ENCODE measurements at regions not wholly inside any gene's neighbourhood (a gene's known extent, or its start where the extent isn't known, plus 50 kb on each side); places are given as distances from the start of the nearest gene placed in this dataset.

DNA sequence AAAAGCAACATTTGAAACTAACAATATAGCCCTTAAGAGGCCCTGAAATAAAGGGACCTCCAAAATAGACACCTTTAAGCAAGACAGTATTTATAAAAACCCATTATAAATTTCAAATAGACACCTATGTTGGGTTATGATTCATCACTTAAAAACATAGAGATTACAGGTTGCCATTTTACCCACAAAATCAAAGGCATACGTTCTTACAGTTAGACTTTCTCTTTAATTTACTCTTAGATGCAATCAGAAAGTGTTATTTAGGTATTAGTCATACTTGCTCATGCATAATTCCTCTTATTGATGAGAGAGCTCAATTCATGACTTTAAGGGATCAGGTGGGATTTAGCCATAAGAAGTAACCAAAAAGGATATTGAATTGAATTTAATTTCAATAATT is 51.5 kb upstream of the TMEM200A start:
- ChIA-PET POLR2A (no interaction called here), CTCF (interaction anchor here (1.0 to 2.2 kb wide), 4 partner anchors 8 to 384 kb away, joined by 4 to 13 read pairs (median 9); no protein-coding TSS in a partner anchor)
- TF ChIP-seq CREB1 (CRISPR knock-in tag; IDR thresholded peaks at IDR 0.05) (no peak), ATF3 (CRISPR knock-in tag; conservative IDR thresholded peaks at IDR 0.05) (no peak), FOXP1 (CRISPR knock-in tag; IDR thresholded peaks at IDR 0.05; ENCODE audit: borderline replicate concordance) (no peak), TEAD4 (CRISPR knock-in tag; IDR thresholded peaks at IDR 0.05) (no peak), CREM (CRISPR knock-in tag; IDR thresholded peaks at IDR 0.05) (no peak), E2F4 (CRISPR knock-in tag; IDR thresholded peaks at IDR 0.05; ENCODE audit: borderline replicate concordance, low read depth) (no peak), TCF7 (CRISPR knock-in tag; IDR thresholded peaks at IDR 0.05; ENCODE audit: low read depth) (no peak), ZBTB21 (CRISPR knock-in tag; IDR thresholded peaks at IDR 0.05; ENCODE audit: borderline replicate concordance) (no peak), ATF1 (CRISPR knock-in tag; IDR thresholded peaks at IDR 0.05) (no peak)
- TF ChIP-seq, protein P1, sequence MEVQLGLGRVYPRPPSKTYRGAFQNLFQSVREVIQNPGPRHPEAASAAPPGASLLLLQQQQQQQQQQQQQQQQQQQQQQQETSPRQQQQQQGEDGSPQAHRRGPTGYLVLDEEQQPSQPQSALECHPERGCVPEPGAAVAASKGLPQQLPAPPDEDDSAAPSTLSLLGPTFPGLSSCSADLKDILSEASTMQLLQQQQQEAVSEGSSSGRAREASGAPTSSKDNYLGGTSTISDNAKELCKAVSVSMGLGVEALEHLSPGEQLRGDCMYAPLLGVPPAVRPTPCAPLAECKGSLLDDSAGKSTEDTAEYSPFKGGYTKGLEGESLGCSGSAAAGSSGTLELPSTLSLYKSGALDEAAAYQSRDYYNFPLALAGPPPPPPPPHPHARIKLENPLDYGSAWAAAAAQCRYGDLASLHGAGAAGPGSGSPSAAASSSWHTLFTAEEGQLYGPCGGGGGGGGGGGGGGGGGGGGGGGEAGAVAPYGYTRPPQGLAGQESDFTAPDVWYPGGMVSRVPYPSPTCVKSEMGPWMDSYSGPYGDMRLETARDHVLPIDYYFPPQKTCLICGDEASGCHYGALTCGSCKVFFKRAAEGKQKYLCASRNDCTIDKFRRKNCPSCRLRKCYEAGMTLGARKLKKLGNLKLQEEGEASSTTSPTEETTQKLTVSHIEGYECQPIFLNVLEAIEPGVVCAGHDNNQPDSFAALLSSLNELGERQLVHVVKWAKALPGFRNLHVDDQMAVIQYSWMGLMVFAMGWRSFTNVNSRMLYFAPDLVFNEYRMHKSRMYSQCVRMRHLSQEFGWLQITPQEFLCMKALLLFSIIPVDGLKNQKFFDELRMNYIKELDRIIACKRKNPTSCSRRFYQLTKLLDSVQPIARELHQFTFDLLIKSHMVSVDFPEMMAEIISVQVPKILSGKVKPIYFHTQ (CRISPR knock-in tag; IDR thresholded peaks at IDR 0.05) = no peak
- TF ChIP-seq, protein P2, sequence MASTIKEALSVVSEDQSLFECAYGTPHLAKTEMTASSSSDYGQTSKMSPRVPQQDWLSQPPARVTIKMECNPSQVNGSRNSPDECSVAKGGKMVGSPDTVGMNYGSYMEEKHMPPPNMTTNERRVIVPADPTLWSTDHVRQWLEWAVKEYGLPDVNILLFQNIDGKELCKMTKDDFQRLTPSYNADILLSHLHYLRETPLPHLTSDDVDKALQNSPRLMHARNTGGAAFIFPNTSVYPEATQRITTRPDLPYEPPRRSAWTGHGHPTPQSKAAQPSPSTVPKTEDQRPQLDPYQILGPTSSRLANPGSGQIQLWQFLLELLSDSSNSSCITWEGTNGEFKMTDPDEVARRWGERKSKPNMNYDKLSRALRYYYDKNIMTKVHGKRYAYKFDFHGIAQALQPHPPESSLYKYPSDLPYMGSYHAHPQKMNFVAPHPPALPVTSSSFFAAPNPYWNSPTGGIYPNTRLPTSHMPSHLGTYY (CRISPR knock-in tag; IDR thresholded peaks at IDR 0.05) = no peak
- TF ChIP-seq, protein P3, sequence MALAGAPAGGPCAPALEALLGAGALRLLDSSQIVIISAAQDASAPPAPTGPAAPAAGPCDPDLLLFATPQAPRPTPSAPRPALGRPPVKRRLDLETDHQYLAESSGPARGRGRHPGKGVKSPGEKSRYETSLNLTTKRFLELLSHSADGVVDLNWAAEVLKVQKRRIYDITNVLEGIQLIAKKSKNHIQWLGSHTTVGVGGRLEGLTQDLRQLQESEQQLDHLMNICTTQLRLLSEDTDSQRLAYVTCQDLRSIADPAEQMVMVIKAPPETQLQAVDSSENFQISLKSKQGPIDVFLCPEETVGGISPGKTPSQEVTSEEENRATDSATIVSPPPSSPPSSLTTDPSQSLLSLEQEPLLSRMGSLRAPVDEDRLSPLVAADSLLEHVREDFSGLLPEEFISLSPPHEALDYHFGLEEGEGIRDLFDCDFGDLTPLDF (CRISPR knock-in tag; IDR thresholded peaks at IDR 0.05) = no peak
- no peaks in the 10 kb centered on the region for H3K9me3 Mint-ChIP-seq
- ATAC-seq = no peak
- no peak for DNase-seq (ENCODE audit: low spot score)
- no peaks in the 10 kb centered on the region for H3K27me3 Mint-ChIP-seq (ENCODE audit: low read depth)
- no peaks in the 10 kb centered on the region for H3K4me1 Mint-ChIP-seq
- H3K36me3 Mint-ChIP-seq = no peaks in the 10 kb centered on the region
- no peak overlapping the region for H3K27ac Mint-ChIP-seq
- no peak overlapping the region for H3K4me3 Mint-ChIP-seq

DNA sequence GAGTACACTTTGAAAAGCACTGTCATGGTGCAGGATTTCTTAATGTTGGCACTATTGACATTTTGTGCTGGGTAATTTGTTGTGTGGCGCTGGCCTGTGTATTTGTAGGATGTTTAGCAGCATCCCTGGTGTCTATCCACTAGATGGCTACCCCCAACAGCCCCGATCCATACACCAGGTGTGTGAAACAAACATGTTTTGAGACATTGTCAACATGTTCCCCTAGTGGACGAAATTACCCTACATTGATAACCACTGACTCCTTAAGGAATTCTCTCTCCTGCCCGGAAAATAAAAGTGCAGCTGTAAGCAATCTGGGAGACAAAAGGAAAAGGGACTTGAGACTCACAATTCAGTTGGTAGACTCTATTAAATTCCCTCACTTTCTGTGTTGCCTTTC is 52.6 kb upstream of the TMEM200A start:
- H3K27me3 Mint-ChIP-seq (ENCODE audit: low read depth) = no peaks in the 10 kb centered on the region
- no peak overlapping the region for H3K27ac Mint-ChIP-seq
- DNase-seq (ENCODE audit: low spot score) (no peak), ATAC-seq (peak; percentile 78)
- H3K36me3 Mint-ChIP-seq = no peaks in the 10 kb centered on the region
- no peaks in the 10 kb centered on the region for H3K9me3 Mint-ChIP-seq
- CTCF ChIA-PET = interaction anchor here (0.7 to 2.2 kb wide), 7 partner anchors 9 to 385 kb away, joined by 3 to 13 read pairs (median 4); no protein-coding TSS in a partner anchor
- no peaks in the 10 kb centered on the region for H3K4me1 Mint-ChIP-seq
- no peak overlapping the region for H3K4me3 Mint-ChIP-seq
- POLR2A ChIA-PET = no interaction called here
- TF ChIP-seq NR3C1 (CRISPR knock-in tag; conservative IDR thresholded peaks at IDR 0.05; ENCODE audit: low read depth) (no peak), RELA (CRISPR knock-in tag; IDR thresholded peaks at IDR 0.05; ENCODE audit: borderline replicate concordance) (no peak), E2F4 (CRISPR knock-in tag; IDR thresholded peaks at IDR 0.05; ENCODE audit: borderline replicate concordance, low read depth) (no peak), HMGXB4 (CRISPR knock-in tag; IDR thresholded peaks at IDR 0.05) (no peak), MXD4 (CRISPR knock-in tag; IDR thresholded peaks at IDR 0.05; ENCODE audit: borderline replicate concordance) (no peak), ZNF281 (CRISPR knock-in tag; IDR thresholded peaks at IDR 0.05) (no peak)
- TF ChIP-seq, protein P4, sequence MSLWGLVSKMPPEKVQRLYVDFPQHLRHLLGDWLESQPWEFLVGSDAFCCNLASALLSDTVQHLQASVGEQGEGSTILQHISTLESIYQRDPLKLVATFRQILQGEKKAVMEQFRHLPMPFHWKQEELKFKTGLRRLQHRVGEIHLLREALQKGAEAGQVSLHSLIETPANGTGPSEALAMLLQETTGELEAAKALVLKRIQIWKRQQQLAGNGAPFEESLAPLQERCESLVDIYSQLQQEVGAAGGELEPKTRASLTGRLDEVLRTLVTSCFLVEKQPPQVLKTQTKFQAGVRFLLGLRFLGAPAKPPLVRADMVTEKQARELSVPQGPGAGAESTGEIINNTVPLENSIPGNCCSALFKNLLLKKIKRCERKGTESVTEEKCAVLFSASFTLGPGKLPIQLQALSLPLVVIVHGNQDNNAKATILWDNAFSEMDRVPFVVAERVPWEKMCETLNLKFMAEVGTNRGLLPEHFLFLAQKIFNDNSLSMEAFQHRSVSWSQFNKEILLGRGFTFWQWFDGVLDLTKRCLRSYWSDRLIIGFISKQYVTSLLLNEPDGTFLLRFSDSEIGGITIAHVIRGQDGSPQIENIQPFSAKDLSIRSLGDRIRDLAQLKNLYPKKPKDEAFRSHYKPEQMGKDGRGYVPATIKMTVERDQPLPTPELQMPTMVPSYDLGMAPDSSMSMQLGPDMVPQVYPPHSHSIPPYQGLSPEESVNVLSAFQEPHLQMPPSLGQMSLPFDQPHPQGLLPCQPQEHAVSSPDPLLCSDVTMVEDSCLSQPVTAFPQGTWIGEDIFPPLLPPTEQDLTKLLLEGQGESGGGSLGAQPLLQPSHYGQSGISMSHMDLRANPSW (CRISPR knock-in tag; conservative IDR thresholded peaks at IDR 0.05; ENCODE audit: low read depth) = no peak

Measured in WTC11 (cell line).